IPS-NIHi11 (cell line): ENCODE measurements at regions not wholly inside any gene's neighbourhood (a gene's known extent, or its start where the extent isn't known, plus 50 kb on each side); places are given as distances from the start of the nearest gene placed in this dataset.

Experiments
- DNase-seq: peaks from one replicate; pipeline ENCODE4 v3.0.0; 2012; ENCODE audit warnings: mixed read lengths, low spot score

DNA sequence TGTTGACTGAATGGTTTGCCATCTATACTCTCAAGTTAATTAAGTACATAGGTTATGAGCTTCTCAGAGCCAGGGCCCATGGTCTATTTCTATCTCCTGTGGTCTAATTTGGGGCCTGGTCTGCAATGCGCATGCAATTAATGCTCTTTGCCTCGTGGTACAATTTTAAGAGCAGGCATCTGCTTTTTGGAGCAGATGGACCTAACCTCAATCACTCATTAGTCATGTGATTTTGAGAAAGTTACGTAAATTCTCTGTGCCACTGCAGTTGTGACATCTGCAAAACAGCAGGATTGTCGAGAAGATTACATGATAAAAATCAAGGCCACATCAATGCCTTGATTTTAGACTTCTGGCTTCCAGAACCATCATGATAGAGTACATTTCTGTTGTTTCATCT lies 543.7 kb upstream of the ADAMTS9 start:
- no peak for DNase-seq

DNA sequence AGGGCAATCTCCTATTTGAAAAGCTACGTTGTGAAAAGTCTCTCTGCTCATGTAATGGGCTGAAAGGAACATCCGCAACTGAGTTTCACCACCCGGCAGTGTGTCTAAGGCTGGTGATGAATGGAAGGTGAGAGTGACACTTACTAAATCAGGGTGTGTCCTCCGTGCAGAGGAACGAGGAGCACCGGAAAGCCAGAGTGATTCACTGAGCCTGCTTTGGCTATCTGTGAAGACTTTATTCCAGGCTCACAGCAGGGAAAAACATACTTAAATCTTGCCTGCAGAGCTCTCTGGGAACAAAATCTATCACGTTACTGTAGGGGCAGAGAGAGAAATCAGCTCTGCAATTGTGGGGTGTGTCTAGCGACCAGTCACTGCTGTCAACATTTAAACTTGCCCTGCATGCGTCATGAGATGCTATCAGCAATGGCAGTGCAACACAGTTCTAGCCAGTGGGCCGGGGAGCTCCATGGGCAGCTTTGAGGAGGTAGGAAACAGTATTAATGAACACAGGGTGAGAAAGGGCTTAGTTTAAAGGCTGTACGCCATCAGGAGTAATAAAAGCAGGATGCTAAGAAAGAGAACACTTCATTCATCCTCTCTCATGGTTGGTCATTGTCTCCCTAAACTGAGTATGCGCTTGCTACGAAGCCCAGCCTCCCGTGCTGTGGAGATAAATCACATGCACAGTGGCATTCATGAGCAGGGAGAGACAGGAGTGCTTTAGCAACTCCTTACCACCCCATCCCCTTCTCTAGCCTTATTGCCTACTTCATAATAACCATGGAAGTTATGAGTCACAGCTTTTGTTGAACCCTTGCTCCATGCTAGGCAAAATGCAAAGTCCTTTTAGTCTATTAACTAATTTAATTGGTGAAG lies 542.7 kb upstream of the ADAMTS9 start:
- no peak for DNase-seq

DNA sequence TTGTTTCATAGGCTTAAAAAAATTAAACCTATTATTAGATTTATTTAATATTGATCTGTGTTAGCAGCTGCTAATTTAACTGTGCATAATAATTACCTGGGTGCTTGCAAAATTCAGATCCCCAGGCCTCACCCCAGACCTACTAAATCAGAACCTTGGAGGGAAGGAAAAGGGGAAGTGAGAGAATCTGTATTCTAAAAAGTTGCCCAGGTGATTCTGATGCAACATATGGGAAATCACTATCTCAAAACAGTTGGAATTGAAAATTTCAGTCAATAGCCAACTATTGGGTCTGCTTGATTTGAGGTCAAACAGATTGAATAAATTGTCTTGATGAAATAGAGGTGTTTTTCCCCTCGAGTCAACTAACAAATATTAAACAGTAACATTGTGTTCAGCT lies 538.5 kb upstream of the ADAMTS9 start:
- DNase-seq: no peak

DNA sequence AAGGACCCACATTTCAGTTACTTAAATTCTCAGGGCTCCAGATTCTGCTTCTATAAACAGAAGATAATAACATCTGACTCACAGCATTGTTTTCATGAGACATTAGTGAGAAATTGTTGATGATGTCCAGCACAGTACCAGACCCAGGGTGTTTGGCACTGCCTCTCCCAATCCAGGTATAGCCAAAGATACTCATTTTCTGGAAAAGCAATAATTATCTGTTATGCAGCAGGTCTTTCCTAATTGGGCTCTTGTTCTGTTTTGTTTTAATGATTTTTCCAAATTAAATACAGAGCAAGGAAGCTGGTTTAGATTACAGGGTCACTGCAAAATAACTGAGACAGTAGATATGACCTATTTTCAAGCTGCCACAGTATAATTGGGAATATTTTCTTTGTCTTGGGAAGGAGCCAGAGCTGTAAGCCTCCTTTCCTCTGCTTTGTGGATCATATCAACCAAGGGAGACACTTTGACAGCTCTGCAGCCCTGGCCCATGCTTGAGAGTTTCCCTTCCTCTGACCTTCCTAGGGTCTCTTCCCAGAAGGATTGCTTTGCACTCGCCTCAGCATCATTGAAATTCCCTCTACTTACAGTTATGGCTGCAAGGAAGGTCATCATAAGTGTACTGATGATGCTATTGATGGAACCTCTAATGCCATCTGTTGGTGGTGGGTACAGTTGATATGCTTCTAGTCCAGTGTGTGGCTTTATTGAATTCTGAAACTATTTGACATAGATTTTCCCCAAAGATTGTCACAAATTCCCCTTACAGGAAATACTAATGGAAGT lies 522.4 kb upstream of the ADAMTS9 start:
- no peak for DNase-seq

DNA sequence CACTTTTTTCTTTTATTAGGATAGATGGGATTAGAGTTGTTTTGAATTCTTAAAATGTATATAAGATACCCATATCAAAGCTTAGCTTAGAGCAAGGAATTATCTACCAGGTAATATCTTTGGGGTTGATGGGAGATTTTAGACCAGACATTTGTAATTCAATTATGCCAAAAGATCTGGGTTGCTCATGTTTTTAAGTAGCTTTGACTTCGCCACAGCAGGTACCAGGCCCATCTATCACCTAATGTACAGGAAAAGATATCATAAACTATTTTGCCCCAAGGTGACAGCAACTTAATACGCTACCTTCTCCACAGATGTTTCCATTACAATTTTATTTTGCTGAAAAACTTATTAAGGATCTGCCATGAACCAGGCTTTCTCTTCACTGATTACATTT lies 514.6 kb upstream of the ADAMTS9 start:
- DNase-seq: no peak

DNA sequence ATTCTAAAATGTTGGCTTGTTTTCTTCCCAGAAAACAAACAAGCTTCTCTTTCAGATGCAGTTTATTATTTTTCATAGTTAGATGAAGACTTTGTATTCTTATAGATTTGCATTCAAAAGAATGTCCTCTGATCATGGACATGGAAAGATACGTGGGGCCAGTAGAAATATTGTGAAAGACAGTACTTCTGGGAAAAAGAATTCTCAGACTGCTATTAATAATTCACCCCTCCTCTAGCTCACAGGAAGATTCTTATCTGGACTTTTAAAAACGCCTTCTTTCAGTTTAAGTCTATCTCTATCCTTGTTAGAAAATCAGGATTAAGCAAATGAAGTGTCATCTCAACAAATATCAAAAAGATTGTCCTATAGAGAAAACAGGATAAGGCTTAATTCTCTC lies 514.1 kb upstream of the ADAMTS9 start:
- DNase-seq: no peak

DNA sequence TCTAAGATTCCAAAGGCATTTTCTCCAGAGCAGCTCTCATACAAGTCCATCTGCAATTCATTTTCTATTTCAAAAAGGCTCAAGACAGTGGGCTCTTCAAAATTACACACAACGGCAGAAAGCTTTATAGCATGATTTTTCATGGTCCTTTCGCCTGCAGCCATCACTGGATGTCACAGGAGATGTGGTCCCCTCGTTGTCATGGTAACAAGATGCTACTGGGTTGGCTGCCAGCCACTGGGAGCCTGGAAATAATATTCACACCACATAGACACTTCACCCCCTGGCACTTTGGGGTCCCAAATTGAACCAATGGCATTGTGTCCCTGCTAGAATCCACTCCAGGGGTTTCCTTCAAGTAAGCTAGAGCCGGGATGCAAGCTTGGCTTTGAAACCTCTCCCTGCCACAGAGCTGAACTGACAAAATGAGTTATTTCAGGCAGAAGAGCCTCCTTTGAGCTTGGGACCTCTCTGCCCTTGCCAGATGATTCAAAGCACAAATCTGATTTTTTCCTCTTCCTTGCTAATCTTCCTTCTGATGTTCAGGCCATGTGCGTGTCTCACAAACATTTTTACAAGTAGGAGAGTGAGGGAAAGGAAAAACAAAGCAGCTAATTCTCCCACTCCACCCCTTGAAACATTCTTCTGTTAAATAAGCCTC lies 512.6 kb upstream of the ADAMTS9 start:
- DNase-seq: no peak

DNA sequence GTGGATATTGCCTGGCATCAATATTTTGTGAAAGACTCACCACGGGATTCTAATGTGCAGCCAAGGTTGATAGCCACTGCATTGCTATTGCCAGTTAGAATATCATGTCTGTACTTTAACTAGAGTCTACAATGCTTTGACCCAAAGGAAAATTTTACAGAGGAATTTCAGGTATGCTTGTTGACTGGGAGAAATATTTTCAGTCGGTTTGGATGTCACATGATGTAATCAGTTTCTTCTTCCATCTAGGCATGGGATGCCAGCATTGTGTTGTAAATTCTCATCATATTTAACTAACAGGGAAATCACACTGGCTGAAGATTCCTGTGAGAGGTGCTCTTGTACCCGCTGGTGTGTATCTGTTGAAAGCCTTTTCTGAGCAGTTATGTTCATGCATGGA lies 508.9 kb upstream of the ADAMTS9 start:
- DNase-seq: peak; percentile 11

DNA sequence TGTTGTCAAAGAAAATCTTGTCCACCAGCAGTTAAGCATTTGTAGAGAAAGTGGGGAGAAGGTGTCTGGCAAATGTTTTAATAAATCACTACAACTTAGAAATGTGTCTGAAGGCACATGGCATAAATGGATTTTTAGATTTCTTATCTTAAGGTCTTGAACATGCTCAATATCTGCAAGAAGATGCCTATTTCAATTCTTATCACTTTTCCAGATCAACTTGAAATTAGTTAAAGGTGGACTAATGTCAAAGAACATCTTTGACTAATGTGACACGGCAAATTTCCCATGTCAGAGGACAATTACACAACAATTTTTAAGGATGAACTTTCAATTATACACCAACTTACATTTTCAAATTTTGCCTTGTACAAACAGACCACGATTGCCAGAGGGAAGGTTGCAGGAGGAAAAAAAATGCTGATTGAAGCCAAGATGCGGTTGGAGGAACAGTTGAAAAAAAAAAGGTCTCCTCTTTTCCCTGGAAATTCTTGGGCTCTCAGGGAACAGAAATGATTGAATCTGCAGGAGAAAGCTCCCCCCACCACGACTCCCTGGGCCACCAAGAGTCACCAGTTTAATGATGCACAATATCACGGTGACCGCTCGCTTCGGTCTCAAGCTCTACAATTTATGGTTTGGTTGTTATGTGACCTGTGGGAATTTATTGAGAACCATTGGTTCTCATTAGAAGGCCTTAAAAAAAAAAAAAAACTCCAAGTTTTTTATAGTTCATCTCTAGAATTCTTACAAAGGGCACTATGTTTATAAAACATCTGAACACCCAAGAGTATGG lies 507.6 kb upstream of the ADAMTS9 start:
- DNase-seq: no peak

DNA sequence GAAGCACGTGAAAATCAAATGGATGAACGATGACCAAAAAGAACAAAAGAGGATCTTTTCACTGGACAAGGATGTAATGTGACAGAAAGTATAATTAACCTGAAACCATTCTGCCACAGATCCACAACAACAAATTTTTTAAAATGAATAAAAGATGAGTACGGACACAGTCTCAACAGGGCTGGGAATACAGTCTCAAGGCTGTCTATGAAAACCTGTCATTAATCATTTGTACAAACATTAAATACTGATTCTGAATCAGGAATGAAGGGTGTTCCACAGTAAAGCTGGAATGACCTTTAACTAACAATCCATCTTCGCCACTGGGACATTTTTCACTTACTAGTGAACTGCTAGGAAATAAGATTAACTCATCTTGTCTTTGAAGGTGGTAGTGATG lies 506.9 kb upstream of the ADAMTS9 start:
- DNase-seq: no peak

DNA sequence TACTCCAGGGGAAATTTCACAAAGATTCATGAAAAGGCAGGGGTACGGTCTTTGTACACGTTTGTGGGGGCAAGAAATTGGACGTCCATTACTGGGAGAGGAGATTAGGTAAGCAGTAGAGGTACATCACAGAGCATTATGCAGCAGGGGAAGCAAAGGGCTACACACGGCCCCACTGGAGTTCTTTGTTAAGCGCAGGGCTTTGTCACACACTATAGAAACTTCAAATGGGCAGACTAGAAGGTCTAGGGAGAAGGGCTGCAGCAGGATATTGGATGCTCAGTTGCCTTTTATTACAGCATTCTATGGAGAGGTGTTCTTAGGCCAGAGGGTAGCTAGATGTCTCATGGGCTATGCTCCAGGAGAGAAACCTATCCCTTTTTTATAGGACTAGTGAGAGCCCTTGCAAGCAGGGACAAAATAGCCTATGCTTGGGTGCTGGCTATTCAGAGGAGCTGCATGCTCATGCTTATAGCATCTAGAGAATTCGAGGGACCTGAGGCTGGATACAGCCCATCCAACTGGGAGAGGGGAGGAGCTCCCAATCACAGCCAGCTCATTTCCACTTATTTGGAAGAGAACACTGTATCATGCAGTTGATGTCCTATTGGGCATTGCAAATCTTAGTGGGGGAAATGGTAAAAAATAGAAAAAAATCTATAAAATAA lies 506.4 kb upstream of the ADAMTS9 start:
- no peak for DNase-seq

DNA sequence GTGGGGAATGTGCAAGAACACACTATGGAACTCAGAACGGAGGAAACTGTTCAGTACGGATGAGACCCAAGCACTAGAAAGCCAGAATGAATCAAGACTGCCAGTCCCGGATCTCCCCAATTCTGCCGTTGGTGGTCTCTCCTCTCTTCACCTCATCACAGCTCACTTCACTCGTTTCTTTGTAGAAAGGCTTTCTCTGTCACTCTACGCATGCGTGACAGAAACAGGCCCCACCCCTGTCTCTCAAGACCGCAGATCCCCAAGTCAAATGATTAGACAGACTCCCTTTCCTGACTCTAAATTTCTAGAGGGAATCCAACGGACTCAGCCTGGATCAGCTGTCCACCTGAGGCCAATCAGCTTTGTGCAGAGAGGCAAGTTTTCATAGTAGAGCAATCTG lies 505.7 kb upstream of the ADAMTS9 start:
- no peak for DNase-seq

DNA sequence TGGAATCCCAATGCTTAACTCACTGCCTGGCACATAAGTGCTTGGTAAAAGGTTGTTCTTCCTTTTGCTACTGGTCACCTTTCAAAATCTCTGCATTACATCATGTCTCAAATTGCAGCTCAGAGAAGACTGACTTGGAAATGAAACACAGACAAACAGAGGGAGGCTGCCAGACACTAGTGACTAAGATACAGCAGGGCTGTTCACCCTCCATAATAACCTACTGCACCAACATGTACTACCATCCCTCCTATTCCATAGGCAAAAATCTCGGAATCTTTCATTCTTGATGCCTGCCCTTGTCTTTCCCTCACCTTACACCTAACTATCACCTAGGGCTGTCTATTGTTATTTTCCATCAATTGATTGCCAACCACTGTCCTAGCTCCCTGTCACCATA lies 502.3 kb upstream of the ADAMTS9 start:
- no peak for DNase-seq

DNA sequence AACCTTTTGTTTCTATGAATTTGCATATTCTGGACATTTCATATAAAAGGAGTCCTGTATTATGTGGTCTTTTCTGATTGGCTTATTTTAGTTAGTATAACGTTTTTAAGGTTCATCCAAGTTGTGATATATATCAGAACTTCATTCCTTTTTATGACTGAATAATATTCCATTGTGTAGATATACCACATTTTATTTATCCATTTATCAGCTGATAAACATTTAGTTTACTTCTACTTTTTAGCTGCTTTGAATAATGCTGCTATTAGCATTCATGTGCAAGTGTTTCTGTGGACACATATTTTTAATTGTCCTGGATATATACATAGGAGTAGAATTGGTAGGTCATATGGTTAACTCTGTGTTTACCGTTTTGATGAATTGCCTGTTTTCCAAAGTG lies 498.5 kb upstream of the ADAMTS9 start:
- no peak for DNase-seq

DNA sequence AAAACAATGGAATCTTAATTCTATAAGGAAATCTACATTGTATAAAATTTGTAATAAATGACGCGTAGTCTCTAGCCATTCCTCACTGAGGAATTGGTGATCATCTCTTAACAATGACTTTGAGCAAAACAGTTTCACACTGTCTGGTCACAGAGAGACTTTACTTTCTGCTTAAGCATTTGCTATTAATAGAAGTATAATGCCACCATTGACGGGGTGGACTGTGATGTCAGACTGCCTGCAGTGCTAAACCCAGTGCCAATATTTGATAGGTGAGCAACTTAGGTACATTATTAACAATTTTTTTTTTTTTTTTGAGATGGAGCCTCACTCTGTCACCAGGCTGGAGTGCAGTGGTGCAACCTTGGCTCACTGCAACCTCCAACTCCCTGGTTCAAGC lies 494.9 kb upstream of the ADAMTS9 start:
- no peak for DNase-seq

DNA sequence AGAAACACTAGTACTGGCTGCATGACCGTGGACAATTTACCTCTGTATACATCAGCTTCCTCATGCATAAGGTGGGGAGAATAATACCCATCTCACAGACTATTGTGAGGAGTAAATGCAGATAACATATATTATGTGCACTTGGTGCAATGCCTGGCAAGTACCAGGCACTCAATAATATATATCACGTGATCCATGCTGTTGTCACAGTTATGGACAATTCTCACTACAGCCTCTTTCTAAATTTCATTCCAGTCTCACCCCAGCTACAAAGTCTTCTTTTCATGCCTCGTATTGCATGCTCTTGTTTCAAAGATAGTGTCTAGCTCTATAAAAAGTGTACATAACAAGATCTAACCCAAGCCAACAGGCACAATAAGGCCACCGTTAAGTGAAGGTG lies 494.3 kb upstream of the ADAMTS9 start:
- DNase-seq: no peak

DNA sequence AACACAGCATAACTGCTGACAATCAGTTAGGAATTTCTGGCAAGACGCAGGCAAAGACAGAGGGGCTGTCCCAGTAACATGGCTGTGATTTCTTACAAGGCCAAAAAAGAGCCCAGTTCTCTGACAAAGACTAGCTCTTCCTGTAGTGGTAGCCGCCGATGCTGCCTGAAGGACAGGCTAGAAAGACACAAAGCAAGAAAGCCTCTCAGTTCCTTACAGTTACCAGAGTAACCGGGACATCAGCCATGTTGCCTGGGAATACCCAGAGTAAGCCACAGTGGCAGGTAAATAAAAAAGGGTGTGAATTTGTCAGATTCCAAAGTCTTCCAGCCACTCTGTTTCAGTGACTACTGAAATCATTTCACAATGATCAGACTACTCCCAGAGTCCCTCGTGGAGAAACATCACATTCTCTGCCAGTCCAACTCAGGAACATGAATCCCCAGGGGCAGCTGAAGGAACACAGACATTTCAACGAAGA lies 493.6 kb upstream of the ADAMTS9 start:
- no peak for DNase-seq

DNA sequence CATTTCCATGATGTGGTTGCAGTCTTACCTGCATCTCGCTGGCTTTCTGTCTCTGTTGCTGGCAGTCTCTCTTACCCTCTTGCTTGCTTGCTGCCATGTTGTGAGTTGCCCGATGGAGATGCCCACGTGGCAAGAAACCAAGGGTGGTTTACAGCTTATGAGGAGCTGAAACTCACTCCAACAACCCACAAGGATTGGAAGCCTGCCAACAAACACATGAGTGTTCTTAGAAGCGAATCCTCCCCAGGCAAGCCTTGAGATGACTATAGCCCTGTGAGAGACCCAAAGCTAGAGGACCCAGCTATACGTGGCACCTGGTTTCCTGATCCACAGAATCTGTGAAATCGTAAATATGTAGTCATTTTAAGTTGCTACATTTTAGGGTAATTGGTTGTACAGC lies 490.9 kb upstream of the ADAMTS9 start:
- DNase-seq: no peak

DNA sequence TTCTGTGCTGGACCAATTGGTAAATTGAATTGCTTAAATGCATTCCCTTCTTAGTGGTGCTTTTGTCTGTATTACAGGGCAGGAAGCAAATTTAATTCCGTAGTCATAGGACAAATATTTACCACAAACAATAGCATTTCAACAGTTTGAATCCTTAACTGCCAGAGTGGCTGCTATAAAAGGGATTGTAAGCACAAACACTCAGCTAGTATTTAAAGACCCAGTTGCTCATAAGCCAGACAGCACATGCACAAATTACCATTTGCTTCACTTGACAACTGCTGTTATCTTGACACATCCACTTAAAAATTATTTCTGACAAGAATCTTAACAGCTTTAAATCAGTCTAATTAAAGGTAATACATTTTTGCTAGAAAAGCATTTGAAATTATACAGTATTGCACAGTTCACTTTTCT lies 490.2 kb upstream of the ADAMTS9 start:
- no peak for DNase-seq

DNA sequence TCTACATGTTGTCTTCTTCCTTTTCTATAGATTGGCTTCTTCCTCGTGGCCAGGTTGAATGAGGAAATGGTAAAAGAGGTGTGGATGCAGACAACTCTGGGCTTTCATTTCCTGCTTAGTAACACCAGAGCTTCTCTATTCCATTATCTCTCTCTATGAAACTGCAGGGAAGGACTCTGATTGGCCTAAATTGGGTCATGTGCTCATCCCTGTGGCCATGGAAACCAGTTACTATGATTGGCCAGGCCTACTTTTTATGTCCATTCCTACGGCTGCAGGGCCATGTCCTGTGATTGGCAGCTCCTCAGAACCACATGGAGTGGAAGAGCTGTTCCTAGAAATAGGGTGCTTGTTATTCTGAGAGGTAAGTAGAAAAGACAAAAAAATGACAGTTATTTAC lies 486.9 kb upstream of the ADAMTS9 start:
- no peak for DNase-seq

DNA sequence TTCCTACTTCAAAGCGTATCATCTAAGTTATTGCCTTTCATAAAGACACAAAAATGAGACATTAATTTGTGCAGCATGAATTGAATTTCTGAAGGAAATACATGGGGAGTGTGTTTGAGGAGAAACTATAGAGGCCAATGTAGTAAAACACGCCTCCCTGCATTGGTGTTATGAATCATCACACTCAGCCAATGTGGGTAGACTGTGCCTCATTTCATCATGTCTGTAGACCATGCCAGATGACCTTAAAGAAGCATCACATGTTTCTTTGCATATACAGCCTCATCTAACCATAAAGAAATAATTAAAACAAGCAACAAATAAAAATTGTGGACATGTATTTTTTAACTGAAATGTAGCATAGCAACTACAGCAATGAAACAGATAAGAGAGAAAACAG lies 486.0 kb upstream of the ADAMTS9 start:
- DNase-seq: no peak
